HG02840 (cell line): ENCODE measurements at regions not wholly inside any gene's neighbourhood (a gene's known extent, or its start where the extent isn't known, plus 50 kb on each side); places are given as distances from the start of the nearest gene placed in this dataset.
"Not testable (repeated sequence)": the region's sequence is repeated elsewhere in the genome, so short reads cannot be mapped to it uniquely, and the experiment has no call there.

Experiments used
- ATAC-seq: cut with Tn5 transposase; IDR thresholded peaks from one replicate; pipeline ENCODE4 v1.9.1; 2021; ENCODE audit warnings: mild to moderate bottlenecking, moderate library complexity, moderate number of reproducible peaks; ENCODE audit not compliant: unreplicated experiment, low FRiP score

DNA sequence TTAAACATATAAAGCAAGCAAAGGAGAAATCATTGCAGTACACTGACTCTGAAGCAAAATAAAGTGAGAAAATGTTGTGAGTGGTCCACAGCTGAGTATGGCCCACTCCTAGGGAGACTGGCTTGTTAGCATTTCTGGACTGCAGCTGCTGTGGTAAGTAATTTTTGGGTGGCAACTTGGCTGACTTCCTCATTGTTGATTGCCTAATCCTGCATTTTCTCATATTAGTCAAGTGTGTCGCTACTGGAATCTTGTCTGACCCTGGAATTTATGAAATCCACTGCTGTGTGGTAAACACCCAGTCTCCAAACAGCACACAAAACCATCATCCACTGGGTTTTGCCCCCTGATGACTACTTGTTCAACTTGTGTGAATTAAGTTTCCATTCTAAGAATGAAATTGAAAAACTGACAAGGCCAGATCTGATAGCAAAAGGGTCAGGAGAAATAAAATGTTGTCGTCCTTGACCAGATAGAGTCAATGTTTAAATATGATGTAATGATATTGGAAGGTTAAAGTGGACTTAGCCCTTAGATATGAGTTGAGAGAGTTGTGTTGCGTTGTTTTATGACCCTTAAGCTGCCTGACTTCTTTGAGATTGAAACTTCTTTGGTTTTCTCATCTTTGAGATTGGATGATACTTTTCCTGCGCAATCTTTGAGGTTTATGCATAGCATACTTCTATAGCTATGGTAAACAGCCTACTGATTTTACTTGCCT lies 106.6 kb upstream of the SEC22B start:
- ATAC-seq, result not testable (repeated sequence)

DNA sequence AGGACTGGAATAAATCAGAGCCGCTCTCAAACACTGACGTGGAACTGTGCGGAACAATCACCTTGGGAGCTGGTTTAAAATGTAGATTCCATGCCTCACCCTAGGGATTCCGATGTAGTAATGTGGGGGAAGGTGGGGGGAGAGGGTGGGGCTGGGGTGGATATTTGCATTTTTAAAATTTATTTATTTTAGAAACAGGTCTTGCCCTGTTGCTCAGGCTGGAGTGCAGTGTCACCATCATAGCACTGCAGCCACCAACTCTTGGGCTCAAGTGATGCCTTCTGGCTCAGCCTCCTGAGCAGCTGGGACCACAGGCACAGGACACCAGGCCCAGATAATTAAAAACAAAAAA lies 101.9 kb upstream of the SEC22B start:
- ATAC-seq, result not testable (repeated sequence)

DNA sequence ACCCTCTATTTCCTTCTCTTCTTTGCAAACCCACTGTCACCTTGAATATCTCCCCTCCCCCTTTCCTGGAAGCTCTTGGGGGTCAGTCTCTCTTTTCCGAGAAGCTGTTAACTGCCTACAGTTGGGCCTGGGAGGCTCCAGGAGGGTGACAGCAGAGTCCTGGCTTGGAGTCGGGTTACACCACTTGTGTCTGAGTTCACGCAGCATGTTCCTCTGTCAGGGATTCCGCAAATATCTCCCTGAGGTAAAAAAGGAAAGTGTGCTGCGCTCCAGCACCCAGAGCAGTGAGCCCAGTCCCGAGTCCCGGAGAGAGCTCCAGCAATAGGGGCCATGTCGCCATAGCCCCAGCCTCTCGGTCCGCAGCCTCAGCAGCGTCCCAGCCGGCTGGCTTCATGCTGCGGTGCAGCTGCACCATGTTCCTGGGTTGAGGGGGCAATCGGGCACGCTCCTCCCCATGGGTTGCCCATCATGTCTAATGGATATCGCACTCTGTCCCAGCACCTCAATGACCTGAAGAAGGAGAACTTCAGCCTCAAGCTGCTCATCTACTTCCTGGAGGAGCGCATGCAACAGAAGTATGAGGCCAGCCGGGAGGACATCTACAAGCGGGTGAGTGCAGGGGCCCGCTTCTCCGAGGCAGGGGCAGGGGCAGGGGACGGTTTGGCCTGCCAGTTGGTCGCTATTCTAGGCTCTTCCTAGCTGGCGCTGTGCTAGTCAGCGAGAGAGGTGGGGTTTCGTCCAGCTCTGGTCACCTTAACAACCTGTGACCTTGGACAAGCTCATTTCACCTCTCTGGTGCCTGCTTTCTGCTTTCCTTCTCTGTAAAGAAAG lies 101.3 kb upstream of the SEC22B start:
- not testable (repeated sequence) for ATAC-seq

DNA sequence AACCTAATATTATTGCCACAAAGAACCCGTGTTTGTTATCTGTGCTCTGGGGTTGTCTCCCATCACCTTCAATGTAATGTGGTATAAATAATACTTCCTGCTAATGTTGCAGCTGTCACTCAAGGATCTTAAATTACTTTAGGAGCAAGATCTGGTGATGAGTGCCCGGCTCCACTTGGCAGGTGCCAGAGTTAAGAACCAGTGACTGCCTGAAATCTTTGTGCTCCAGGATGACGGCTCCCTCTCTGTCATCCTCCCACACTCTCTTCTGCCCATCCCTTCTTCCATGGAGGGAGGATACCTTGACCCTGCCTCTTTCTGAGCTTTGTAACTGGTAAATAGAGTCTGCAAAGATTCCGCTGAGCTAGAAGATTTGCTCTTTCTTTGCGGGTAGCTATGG lies 100.4 kb upstream of the SEC22B start:
- ATAC-seq, result not testable (repeated sequence)

DNA sequence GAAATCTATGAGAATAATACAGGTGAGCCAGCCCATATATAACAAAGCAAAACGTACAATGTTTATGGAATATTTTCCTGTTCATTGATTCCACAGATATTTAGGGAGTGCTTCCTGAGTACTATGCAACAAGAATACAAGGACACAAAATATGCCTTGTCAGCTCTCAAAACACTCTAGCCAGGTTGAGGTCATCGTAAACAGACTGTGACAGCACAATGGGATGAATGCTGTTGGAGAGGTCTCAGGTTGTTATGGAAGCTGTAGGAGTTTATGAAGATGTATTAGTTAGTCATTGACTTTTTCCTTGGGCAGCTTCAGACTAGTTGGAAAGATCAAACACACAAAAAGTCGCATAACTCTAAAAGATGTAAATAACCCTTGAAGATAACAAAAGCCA lies 98.1 kb upstream of the SEC22B start:
- not testable (repeated sequence) for ATAC-seq

DNA sequence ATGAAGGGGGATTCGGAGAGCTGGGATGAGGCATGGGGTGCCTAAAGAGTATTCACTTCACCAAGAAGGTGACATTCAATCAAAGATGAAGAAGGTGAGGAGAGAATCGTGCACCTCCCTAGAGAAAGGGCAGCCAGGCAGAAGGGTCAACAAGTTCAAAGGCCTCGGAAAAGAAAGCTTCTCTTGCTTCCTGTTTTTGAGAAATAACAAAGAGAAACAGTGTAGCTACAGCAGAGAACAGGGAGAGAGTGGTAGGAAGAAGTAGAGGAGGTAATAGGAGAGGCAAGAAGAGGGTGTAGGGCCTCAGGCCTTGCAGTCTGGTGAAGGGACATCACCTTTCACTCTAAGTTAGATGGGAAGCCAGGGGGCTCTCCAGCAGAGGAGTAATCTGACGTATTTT lies 97.0 kb upstream of the SEC22B start:
- ATAC-seq, result not testable (repeated sequence)

DNA sequence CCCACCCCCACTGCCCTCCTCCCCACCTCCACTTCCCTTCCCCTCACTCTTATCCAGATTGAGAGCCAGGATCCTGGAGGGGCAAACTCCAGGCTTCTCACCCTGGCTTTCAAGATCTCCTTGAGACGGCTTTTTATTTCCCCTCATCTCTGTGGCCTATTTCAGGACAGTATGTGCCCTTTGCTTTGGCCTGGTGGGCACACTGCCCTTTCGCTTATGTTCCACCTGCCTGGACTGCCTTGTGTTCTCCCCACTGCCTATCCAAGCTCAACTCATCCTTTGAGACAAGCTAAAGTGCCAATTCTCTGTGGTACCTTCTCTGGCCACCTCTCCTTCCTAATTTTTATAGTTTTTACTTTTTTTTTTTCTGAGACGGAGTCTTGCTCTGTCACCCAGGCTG lies 95.9 kb upstream of the SEC22B start:
- not testable (repeated sequence) for ATAC-seq

DNA sequence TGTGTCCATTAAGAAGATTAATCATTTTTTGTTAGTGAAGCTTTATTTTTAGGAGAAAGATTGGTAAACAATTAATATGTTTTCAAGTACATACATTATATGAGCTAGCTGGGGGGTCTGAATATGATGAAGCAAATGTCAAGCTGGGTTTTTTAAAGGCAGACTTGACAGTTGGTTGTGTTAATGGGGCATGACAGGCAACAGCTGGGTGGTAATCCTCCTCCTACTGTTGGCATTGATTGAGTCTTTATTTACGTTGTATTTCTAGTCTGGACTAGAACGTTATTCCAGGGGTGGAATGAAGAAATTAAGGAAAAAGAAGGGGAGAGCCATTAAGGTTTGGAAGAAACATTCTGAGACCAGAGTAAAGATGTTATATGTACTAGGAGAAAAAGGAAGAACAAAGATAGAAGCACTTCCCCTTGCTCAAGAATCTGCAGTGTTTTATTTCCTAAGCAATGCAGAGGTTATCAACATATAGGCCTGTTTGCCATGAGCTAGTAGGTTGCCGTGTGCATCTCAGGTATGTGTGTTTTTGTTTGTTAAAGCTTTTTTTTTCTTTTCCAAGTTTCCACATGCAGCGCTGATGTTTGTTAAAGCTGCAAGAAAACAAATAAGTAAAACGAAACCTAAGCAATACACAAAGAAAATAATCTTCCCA lies 95.4 kb upstream of the SEC22B start:
- not testable (repeated sequence) for ATAC-seq

DNA sequence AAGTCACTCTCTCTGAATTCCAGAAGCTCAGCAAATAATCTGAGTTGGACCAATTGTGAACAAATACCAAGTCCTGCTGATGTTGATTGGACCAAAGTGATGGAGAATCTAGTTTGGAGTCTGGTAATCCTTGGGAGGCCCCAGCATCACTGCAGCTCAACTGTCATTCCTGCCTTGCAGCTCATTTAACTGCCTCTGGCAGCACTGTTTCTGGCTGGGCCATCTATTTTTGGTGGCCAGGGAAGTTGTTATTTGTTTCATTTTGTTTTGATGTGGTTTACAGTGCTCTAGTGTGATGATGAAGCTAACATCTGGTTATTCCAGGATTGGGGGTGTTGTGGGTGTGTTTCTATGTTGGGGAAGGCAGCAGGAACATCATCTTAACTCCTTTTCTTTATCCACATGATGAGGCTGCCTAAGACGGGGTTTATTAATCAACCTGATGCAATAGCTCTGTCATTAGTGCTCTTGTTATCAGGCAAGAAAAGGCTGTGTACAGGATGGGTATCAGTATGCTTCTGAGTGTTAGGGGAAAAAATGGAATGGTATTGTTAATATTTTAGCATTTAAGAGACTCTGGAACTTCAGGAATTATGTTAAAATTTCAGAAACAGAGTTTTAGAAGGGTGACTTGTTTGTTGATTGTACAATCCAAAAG lies 91.7 kb upstream of the SEC22B start:
- ATAC-seq, result not testable (repeated sequence)

DNA sequence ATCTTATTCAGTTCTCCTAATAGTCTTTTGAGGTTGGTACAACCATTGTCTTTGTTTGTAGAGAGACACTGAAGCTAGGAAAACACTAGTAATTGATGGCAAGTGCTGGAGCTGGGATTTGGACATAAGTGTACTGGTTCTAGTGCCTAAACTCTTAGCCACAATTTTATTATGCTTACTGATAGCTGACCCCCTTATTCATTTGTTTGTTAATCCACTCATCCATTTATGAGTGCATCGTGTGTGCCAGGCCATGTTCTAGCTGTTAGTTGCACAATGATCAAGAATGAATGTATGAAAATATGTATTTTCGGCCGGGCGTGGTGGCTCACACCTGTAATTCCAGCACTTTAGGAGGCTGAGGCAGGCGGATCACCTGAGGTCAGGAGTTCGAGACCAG lies 88.2 kb upstream of the SEC22B start:
- ATAC-seq, result not testable (repeated sequence)

DNA sequence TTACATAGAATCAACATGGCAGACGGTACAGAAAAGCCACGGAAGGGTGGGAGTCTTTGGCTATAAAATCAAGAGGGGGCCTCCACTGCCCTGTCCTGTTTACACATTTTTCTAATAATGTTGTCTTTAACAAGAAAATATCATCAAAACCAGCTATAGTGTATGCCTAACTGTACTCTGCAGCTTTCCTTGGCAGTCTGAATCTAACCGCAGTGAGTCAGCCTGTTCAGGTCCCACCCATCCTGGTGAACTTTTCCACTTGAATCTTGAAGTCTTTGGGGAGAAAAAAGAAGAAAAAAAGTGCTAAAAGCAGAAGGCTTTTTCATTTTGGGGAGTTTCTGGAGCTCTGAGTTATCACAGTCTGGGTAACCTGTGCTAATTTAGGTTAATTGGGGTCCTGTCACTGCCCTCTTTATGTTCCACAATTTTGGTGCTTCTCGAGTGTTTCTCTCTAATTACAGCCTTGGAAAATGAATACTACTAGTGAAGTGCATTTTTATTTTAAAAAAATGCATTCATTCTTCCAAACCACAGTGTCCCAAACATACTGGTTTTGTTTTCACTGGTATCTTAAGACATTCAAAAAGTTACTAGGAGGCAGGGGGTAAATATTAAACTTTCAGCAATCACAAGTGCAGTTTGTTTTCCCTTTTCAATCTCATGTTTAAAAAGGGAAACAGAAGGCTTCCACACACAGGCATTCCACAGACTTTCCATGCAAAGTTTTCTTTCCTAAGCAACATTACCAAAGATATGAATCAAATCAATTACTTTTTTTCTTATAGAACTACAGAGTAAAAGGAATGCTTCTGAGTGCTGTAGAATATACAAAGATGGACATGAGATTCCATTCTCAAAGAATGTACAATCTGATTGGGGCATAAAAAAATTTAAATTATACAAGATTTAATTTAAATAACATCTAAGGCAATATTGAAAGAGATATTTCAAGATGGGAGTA lies 86.8 kb upstream of the SEC22B start:
- not testable (repeated sequence) for ATAC-seq

DNA sequence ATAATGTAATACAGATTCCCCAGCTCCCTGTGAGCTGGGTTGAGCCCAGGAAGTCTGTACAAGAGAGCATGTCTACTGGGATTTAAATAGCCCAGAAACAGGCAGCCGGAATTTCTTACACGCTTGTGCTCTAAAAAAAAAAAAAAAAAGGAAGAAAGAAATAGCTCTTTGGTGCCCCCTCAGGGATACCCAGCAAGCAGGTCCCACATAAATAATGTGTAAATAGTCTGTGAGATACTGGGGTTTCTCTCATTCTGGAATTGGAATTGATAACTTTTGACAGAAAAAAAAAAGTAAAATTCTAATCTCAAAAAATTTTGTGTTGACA lies 81.4 kb upstream of the SEC22B start:
- not testable (repeated sequence) for ATAC-seq

DNA sequence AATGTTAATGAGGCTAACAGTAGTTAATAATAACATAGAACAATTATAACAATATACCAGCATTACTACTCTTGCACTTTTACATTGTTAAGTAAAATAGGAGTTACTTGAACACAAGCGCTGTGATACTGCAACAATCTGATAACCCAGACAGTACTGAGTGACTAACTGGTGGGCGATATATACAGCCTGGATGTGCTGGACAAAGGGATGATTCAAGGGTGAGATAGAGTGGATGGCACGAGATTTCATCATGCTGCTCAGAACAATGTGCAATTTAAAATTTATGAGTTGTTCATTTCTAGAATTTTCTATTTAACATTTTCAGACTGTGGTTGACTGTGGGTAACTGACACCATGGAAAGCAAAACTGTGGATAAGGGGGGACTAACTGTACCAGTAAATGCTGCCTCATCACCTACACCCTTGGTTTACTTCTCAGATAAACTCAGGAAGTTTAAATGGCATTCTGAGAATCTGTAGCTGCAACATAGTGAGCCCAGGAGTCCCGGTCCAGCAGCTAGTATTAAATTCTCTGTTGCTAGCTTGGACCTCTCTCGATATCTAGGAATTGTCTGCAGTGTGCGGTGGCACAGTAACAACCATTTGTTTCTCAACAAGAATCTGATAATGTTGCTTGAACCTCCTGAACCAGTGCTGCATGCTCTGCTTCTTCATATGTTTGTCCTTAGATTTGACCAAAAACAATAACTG lies 80.9 kb upstream of the SEC22B start:
- ATAC-seq, result not testable (repeated sequence)

DNA sequence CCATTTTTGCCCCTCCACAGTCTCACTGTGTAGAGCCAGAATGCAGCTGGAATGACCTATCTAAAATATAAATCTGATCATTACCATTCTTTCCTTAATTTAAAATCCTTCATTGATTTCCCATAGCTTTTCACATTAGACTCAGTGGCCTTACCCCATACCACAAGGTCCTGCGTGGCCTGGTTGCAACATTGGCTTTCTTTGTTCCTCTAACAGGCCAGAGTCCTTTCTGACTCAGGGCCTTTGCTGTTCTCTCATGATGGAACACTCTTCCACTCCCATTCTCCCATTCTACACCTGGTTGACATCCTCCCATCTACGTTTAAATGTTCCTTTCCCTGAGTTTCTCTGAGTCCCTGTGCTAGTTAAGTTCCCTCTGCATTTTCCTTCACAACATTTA lies 74.4 kb upstream of the SEC22B start:
- not testable (repeated sequence) for ATAC-seq

DNA sequence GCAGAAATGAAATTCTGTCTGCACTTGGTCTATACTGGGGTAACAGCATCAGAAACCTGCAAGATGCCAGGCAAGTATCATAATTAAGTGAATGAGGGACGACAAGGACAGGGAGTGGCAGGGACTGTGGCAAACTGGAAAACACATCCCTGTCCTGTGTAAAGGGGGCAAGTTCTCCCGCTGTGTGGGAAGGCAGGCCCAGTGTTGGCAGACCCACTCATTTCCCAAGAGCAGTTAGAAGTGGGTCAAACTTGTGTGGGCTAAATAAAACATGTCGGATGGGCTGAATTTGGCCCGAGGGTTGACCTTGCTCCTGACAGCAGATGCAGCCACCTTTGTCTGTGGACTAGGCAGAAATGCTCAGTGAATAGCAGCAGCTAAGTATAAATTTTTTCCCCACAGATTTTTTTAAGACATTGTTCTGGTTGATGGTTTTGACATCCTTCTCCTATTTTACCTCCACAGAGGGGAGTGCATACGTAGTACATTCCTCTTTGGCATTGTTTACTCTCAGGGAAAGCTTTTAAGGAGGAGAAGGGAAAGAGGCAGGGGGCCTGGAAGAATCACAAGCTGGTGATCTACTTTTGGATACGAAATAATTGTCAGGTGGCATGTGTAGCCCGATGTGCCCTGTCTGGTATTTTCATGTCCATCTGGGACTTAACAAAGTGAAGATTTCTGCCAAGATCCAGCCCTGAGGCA lies 72.6 kb upstream of the SEC22B start:
- ATAC-seq, result not testable (repeated sequence)

DNA sequence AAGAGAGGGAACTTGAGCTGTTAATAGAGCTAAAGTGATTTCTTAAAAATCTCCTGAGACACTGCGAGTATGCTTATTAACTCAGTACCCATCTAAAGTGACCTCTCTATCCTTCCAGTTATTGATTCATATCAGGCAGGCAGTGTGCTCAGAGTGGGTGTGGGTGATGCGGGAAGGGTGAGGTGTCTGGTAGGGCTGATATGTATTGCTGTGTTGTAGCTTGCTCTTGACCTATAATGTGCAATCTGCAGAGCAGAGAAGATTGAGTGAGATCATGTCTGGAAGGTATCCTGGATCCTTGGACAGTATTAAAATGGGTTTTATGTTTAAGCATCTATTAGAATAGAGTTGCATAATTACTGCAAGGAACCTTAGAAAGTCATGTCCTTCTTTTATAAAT lies 71.9 kb upstream of the SEC22B start:
- not testable (repeated sequence) for ATAC-seq

DNA sequence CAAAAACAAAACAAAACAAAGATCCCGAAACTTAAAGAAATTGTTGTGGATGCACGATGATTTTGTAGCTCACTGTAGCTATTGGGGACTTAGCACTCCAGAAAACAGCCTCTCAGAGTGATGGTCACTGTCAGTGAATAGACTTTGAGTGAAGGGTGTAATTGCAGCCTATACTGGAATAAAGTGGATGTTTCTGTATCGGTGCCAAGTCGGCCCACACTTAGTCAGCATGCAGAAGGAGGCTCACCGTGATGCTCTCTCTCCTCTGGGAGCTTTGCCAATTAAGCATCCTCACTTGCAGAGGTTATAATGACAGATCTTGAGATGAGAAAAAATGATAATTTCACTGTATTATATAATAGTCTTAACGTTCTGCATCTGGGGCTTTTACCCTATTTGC lies 67.5 kb upstream of the SEC22B start:
- not testable (repeated sequence) for ATAC-seq

DNA sequence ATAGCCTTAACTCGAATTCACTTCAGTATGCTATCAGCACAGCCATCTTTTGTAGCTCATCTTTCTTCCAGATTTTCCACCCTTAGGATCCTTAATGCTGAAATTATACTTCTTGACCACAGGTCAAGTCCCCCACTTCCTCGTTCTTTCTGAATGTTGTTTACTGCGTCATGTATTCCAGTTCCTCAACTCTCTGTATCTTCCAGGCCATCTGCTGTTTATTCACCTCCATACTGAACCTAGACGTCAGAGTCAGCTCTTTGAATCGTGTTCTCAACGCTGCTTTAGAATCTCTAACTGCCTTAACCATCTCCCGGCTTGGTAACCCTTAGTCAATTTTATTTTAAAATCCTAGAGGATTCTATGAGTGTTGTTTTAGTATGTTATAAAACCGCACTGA lies 66.3 kb upstream of the SEC22B start:
- not testable (repeated sequence) for ATAC-seq
